ENCODE measurements at regions not wholly inside any gene's neighbourhood (a gene's known extent, or its start where the extent isn't known, plus 50 kb on each side); places are given as distances from the start of the nearest gene placed in this dataset.

DNA sequence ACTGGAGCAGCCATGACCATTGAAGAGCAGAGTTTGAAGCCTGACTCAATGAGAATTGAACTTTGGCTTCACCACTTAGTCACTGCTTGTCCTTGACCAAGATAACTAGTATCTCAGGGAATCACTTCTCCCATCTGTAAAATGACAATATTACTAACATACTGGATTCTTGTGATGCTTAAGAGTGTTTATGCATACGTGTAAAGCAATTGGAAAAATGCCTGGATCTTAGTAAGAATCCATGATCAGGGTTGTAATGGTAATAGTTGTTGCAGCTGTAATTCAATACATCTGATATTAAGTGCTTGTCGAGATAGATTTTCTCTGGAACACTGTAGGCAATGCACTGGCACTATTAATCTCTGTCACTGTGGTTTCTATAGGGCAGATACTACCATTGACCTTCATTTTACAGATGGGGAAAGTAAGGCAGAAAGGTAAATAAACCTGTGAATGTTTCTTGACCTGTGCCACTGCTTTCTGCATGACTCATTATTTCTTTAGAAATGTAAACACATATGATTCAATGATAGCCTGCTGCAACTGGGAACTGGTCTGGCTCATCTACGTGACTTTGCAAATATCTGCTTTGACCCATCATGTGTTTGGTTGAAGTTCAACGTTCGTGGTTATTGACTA, 662.5 kb downstream of the PLA2G4A start:
- TF ChIP-seq POLR2A (IDR thresholded peaks at IDR 0.05; ENCODE audit: low read depth, low read length) = no peak
- DNase-seq (ENCODE audit: insufficient read length, low spot score) = no peak
- FAIRE-seq = peak; percentile 80

GRCh38 chr1:187498028-187498427, 669.3 kb downstream of the PLA2G4A start:
- TF ChIP-seq POLR2A (IDR thresholded peaks at IDR 0.05; ENCODE audit: low read depth, low read length) = no peak
- DNase-seq (ENCODE audit: insufficient read length, low spot score) (no peak), FAIRE-seq (no peak)

DNA sequence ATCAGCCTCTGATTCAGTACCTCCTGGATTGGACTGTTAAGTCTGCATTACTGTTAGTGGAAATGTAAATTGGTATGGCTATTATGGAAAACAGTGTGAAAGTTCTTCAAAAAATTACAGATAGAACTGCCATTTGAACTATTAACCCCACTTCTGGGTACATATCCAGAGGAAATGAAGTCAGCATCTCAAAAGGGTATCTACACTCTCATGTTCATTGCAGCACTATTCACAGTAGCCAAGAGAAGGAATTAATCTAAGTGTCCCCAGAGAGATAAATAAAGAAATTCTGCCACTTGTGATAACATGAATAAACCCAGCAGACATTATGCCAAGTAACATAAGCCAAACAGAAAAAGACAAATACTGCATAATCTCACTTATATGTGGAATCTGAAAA, 676.0 kb downstream of the PLA2G4A start:
- no peak for FAIRE-seq
- no peak for TF ChIP-seq POLR2A (IDR thresholded peaks at IDR 0.05; ENCODE audit: low read depth, low read length)

GRCh38 chr1:187509091-187509490, 680.3 kb downstream of the PLA2G4A start:
- no peak for TF ChIP-seq POLR2A (IDR thresholded peaks at IDR 0.05; ENCODE audit: low read depth, low read length)
- no peak for FAIRE-seq
- DNase-seq (ENCODE audit: insufficient read length, low spot score) = no peak

More for the DNA sequence above, 676.0 kb downstream of the PLA2G4A start:
- DNase-seq (ENCODE audit: insufficient read length, low spot score) = no peak

GRCh38 chr1:187513190-187513589, 684.4 kb downstream of the PLA2G4A start:
- TF ChIP-seq POLR2A (IDR thresholded peaks at IDR 0.05; ENCODE audit: low read depth, low read length) = no peak
- FAIRE-seq (peak; percentile 67), DNase-seq (ENCODE audit: insufficient read length, low spot score) (no peak)

DNA sequence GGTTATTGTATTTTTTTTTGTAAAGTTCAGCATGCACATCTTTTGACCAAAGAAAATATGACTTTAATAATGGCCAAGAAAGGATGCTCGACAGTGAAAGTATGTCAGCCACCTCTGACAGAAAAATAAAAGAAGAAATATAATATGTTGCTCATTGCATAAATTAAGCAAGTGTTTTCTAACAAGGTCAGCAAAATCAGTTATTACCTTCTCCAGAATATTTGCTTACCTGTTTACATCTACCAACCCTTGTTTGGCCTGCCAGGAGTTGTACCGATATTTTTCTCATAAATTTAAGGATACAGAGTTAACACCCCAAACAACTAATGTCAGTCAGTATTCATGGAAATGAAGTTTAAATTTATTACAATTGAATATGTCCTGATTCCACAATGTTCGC, 685.4 kb downstream of the PLA2G4A start:
- FAIRE-seq (no peak), DNase-seq (ENCODE audit: insufficient read length, low spot score) (no peak)
- TF ChIP-seq POLR2A (IDR thresholded peaks at IDR 0.05; ENCODE audit: low read depth, low read length) = no peak

GRCh38 chr1:187516874-187517273, 688.1 kb downstream of the PLA2G4A start:
- no peak for TF ChIP-seq POLR2A (IDR thresholded peaks at IDR 0.05; ENCODE audit: low read depth, low read length)
- peak; percentile 80 for FAIRE-seq
- no peak for DNase-seq (ENCODE audit: insufficient read length, low spot score)

- DNase-seq (ENCODE audit: insufficient read length, low spot score) (no peak), FAIRE-seq (peak; percentile 11)
- no peak for TF ChIP-seq POLR2A (IDR thresholded peaks at IDR 0.05; ENCODE audit: low read depth, low read length)
Measured at GRCh38 chr1:187517546-187517945, 688.8 kb downstream of the PLA2G4A start.

DNA sequence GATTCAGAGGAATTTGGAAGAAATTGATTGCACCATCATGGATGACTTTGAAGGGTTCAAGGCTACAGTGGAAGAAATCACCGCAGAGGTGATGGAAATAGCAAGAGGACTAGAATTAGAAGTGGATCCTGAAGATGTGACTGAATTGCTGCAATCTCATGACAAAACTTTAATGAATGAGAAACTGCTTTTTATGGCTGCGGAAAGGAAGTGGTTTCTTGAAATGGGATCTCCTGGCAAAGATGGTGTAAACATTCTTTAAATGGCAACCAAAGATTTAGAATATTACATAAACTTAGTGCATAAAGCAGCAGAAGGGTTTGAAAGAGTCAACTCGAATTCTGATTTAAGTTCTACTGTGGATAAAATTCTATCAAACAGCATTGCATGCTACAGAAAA, 698.6 kb downstream of the PLA2G4A start:
- FAIRE-seq (no peak), DNase-seq (ENCODE audit: insufficient read length, low spot score) (no peak)
- no peak for TF ChIP-seq POLR2A (IDR thresholded peaks at IDR 0.05; ENCODE audit: low read depth, low read length)

DNA sequence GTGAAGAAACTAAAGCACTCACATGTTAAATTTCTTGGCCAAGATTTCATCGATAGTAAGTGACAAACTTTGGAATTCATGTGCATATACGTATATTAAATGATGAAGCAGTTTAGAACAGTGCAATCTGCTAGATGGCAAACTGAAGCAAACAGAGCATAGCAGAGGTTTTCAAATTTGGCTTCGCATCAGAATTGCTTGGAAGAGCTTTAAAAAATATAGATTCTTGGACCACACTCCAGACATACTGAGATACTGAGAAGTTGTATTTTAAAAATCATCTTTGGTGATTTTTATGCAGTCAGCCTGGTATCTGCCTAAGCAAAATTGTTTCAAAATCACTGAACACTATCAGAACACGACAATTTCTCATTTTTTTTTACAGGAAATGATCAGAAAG, 709.2 kb downstream of the PLA2G4A start:
- FAIRE-seq (no peak), DNase-seq (ENCODE audit: insufficient read length, low spot score) (no peak)
- TF ChIP-seq POLR2A (IDR thresholded peaks at IDR 0.05; ENCODE audit: low read depth, low read length) = no peak

DNA sequence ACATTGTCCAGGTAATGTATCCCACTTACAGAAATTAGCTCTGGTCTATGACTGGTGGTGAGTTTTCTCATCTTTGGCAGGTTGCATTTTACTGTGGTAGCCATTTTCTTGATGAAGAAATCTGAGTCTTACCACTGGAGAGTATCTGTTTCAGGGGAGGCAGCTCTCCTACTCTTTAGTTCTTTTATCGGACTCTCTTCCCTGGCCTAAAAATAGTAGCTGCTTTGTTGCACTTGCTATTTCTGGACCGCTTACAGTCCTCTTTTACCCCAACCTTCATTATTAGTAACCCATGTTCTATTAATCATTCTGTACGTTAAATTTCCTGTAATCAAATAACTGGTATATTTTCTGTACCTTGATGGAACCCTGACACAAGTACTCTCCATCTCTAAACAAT, 720.8 kb downstream of the PLA2G4A start:
- no peak for TF ChIP-seq POLR2A (IDR thresholded peaks at IDR 0.05; ENCODE audit: low read depth, low read length)
- DNase-seq (ENCODE audit: insufficient read length, low spot score) (no peak), FAIRE-seq (no peak)

GRCh38 chr1:187551061-187551460, 722.3 kb downstream of the PLA2G4A start:
- FAIRE-seq (no peak), DNase-seq (ENCODE audit: insufficient read length, low spot score) (no peak)
- no peak for TF ChIP-seq POLR2A (IDR thresholded peaks at IDR 0.05; ENCODE audit: low read depth, low read length)

- FAIRE-seq = no peak
- DNase-seq (ENCODE audit: insufficient read length, low spot score) = no peak
- no peak for TF ChIP-seq POLR2A (IDR thresholded peaks at IDR 0.05; ENCODE audit: low read depth, low read length)
Measured at GRCh38 chr1:187563191-187563590, 734.4 kb downstream of the PLA2G4A start.

DNA sequence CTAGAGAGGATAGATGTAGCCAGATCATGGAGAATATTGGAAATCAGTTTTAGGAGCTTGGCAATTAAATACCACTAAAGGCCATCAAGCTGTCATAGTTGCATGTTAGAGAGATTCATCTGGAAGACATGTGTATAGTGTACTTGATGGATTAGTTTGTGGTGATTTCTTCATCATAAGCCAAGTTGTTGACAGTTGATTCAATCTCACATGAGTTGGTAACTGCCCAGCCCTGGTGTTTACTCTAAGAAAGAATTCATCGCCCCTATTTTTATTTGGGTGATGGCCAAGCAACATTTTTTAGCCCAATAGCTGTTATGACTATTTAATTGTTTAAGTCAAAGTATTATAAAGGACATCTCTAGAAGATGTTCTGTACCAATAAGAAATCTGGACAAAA, 737.6 kb downstream of the PLA2G4A start:
- no peak for DNase-seq (ENCODE audit: insufficient read length, low spot score)
- FAIRE-seq = no peak
- TF ChIP-seq POLR2A (IDR thresholded peaks at IDR 0.05; ENCODE audit: low read depth, low read length) = no peak

DNA sequence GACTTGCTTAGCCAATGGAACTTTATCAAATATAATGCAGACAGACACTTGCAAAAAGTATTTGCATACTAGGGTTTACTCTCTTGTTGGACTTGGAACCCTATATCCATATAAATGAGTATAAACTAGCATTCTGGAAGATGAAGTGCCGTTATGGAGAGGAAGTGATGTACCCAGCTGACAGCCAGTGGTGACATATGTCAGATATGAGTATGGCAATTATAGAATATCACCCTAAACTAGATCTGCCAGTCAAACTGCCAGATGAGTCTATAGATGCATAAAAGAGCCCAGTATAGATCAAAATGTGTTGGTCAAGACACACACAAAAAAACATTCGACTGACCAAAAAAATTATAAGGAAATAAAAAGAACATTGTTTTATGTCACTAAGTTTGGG, 739.3 kb downstream of the PLA2G4A start:
- no peak for FAIRE-seq
- no peak for TF ChIP-seq POLR2A (IDR thresholded peaks at IDR 0.05; ENCODE audit: low read depth, low read length)
- DNase-seq (ENCODE audit: insufficient read length, low spot score) = no peak

DNA sequence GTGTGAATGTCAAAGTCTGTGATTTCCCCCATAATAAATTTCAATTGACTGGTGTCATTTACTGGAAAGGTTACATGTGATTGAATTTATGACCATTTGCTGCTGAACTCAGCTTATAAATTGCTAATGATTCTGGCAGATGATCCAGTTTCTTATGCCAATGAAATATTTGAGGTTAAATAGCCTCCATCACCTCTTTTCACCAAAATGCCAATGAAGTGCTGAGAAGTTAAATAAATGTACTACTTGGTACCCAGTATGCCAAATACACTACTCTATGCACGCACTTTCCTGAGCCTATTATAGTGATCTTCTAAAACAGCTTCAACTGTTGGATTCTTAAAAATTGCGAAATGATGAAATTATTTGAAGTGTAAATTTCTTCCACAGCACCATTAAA, 741.4 kb downstream of the PLA2G4A start:
- no peak for FAIRE-seq
- no peak for DNase-seq (ENCODE audit: insufficient read length, low spot score)
- TF ChIP-seq POLR2A (IDR thresholded peaks at IDR 0.05; ENCODE audit: low read depth, low read length) = no peak

Measured in H54 (cell line).